Muscle of leg (tissue), 3 donors: ENCODE measurements at regions not wholly inside any gene's neighbourhood (a gene's known extent, or its start where the extent isn't known, plus 50 kb on each side); places are given as distances from the start of the nearest gene placed in this dataset.
"Not testable (repeated sequence)": the region's sequence is repeated elsewhere in the genome, so short reads cannot be mapped to it uniquely, and the experiment has no call there.

Experiments used
- DNase-seq: peaks from one replicate; pipeline ENCODE4 v3.0.0; 2013
- H3K27ac ChIP-seq: one replicate; pipeline ENCODE4 v1.5.1; 2013; ENCODE audit warnings: mild to moderate bottlenecking, low read length, control low read depth
- H3K27me3 ChIP-seq: one replicate; pipeline ENCODE4 v1.6.1; 2013; ENCODE audit warnings: low read length; ENCODE audit not compliant: control insufficient read depth, insufficient read depth
- H3K36me3 ChIP-seq: one replicate; pipeline ENCODE4 v1.6.1; 2013; ENCODE audit warnings: low read length; ENCODE audit not compliant: control insufficient read depth, insufficient read depth
- H3K4me1 ChIP-seq: one replicate; pipeline ENCODE4 v1.6.1; 2013; ENCODE audit warnings: low read length; ENCODE audit not compliant: control insufficient read depth, insufficient read depth
- H3K4me3 ChIP-seq: one replicate; pipeline ENCODE4 v1.5.1; 2013; ENCODE audit warnings: low read length, control low read depth
- H3K9me3 ChIP-seq: replicated peaks from 2 replicates; pipeline ENCODE4 v1.6.1; 2013; ENCODE audit warnings: low read depth, low read length; ENCODE audit not compliant: control insufficient read depth
- WGBS: methylation state at CpG from one replicate; pipeline ENCODE4 v1.1.5; 2013; ENCODE audit warnings: missing lambda C conversion rate; ENCODE audit not compliant: insufficient coverage; 5-methylcytosine and 5-hydroxymethylcytosine counted together

DNA sequence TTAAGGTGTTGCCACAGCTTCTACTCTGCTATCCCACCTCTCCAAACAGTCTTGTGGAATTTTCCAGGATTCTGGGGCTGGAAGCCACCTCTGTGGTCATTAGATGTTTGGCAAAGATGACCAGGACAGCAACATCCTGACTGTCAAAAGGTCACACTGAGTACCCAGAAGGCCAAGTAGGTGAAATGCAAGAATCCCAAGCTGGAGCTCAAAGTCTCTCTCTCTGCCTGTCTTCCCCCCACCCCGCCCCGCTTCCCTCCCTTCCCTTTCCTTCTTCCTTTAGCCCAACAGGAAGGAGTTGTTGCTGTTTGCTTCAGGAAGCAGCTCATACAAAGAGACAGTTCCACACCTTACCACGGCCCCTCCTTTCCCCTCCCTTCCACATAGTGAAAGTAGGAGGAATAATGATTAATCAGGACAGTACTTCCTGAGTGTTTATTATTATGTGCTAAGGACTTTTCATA, 75.6 kb upstream of the SLC2A1 start:
- Histone ChIP-seq H3K27me3 (no peaks in the 10 kb centered on the region), H3K36me3 (no peaks in the 10 kb centered on the region), H3K9me3 (no peaks in the 10 kb centered on the region), H3K27ac (no peak overlapping the region), H3K4me3 (no peak overlapping the region), H3K4me1 (no peaks in the 10 kb centered on the region)
- DNase-seq = no peak
- no CpG with 5 or more reads among the region's 3 CpGs for WGBS

DNA sequence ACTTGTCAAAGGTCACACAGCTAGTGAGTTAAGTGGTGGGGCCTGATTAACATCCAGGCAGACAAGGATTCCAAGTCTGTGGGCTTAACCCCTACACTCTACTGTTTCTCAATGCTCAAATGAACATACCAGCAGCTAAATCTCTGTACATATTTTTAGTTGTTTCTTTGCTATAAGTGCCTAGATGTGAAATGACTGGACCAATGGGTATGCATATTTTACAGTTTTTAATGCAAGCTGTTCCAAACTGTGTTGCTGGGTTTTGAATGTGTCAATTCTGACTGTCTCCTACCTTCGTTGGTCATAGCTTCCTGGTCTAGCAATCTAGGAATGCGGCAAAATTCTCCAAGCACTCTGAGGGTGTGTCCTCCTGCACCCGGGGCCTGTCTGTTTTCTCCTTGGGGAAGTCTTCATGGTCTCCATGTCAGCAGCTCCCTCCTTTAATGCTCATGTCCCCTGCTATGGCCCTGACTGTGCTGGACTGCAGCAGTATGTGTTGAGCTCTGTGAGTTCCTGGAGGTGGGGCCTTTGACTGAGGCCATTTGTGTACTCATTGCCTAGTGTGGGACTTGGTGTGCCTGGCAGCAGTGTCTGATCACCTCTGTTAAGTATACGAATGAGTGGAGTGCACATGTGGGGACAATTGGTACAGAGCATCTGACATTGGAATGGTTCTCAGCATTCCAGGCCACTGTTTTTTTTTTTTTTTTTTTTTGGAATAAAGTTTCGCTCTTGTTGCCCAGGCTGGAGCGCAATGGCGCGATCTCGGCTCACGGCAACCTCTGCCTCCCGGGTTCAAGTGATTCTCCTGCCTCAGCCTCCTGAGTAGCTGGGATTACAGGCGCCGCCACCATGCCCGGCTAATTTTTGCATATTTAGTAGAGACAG, 72.9 kb upstream of the SLC2A1 start:
- no peaks in the 10 kb centered on the region for H3K9me3 ChIP-seq

DNA sequence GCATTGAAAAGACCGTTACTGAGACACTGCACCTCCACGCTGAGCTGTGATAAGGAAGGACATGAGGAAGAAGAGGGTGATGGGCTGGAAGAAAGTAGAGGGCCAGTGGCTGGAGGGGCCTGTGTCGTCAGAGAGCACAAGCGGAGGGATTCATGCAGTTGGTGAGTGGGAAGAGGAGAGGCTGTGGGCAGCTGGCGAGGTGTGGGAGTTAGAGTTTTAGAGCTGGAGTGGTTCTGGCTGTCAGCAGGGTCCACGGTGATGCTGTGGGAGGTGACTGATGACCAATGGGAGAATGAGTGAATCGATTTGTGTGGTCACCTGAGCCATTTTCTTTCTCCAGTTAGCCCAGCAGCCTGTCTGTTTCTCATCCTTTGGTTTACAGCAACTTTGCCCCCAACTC, 66.2 kb upstream of the SLC2A1 start:
- no peak overlapping the region for H3K27ac ChIP-seq
- 75% methylated on average over 6 of the region's 7 CpGs for WGBS
- H3K4me3 ChIP-seq = no peak overlapping the region

More for the DNA sequence above, 72.9 kb upstream of the SLC2A1 start:
- no peak overlapping the region for H3K4me3 ChIP-seq
- H3K27me3 ChIP-seq = peaks cover 2% of the 10 kb centered on the region
- WGBS = 77% methylated on average over 4 of the region's 14 CpGs
- H3K27ac ChIP-seq = no peak overlapping the region
- no peaks in the 10 kb centered on the region for H3K4me1 ChIP-seq
- H3K36me3 ChIP-seq = no peaks in the 10 kb centered on the region
- no peak for DNase-seq

DNA sequence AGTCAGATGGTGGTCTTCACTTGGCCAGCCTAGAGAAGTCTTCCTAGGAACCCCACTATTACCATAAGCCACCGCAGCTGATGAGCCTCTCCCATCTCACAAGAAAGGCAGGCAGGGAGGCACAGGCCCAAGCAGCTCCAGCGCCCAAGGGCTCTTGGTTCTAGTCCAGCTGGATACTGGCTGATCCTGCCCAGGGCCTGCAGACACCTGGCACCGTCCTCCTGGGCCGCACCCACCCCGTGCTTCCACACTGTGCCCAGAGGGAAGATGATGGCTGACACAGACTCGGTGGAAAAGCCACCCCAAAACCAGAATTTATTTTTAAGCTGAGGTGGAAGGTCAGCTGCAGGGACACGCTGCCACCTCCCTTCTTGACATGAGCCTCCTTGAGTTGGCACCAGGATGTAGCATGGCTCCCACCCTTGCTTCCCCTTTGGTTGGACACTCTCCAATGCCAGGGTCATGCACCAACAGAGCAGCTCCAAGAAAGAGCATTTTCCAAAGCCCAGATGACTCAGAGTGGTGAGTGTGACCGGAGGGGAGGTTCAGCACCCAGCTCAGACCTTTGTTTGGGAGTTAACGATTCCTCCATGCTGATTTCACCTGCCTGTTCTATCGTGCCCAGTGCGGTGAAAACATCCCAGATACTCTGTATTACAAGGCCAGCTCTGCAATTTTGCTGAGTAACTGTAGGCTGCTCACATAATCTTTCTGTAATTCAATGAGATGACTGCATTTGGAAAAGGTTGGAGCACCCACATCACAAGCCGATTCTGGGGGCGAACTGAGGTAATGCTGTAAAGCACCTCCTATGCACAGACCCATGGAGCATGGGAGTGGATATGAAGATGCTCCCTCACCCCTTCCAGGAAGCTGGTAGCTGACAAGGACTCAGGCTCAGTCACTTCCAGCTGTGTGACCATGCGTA, 63.1 kb upstream of the SLC2A1 start:
- Histone ChIP-seq H3K4me3 (no peak overlapping the region), H3K9me3 (no peaks in the 10 kb centered on the region), H3K27me3 (peaks cover 4% of the 10 kb centered on the region), H3K27ac (no peak overlapping the region), H3K4me1 (no peaks in the 10 kb centered on the region), H3K36me3 (no peaks in the 10 kb centered on the region)
- WGBS = 90% methylated on average over 3 of the region's 14 CpGs
- no peak for DNase-seq

More for the DNA sequence above, 66.2 kb upstream of the SLC2A1 start:
- Histone ChIP-seq H3K27me3 (peaks cover 6% of the 10 kb centered on the region), H3K4me1 (no peaks in the 10 kb centered on the region), H3K9me3 (no peaks in the 10 kb centered on the region), H3K36me3 (no peaks in the 10 kb centered on the region)
- DNase-seq = no peak

DNA sequence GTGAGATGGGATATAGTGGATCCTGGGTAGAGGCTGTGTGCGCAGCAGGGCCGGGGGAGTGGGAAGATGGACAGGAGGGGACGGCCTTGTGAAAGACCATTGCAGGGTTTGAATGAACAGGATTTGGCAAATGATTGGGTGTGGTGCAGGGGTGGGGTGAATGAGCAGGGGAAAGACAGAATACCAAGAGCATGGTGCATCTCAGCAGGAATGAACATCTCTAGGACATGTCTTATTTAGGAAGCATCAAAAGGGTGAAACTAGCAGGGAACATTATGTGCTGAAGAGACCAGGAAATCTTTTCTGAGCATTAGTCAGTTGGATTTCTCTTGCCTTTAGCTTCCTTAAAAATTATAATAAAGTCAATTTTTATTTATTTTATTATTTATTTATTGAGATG, 60.6 kb upstream of the SLC2A1 start:
- H3K4me3 ChIP-seq = no peak overlapping the region
- DNase-seq = no peak
- WGBS = 93% methylated on average over 3 of the region's 3 CpGs
- no peaks in the 10 kb centered on the region for H3K36me3 ChIP-seq
- H3K4me1 ChIP-seq = no peaks in the 10 kb centered on the region
- no peak overlapping the region for H3K27ac ChIP-seq
- peaks cover 4% of the 10 kb centered on the region for H3K27me3 ChIP-seq
- H3K9me3 ChIP-seq = no peaks in the 10 kb centered on the region

DNA sequence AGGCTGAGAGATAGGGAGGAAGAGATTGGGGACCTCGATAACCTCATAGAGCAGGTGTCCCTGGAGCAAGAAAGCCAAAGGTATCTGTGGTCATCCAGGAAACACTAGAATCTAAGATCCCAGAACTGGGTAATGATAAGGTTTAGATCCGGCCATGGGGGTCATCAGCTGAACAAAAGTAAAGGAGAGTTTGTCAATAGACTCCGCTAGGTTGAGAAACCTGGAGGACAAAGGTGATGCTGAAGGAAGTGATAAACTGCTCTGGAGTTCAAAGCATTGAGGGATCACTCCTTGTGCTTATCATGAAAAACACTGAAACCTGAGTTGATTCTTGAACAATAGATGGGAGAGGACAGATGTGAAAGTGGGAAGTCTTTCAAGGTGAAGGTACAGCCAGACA, 59.5 kb upstream of the SLC2A1 start:
- 88% methylated on average over 3 of the region's 3 CpGs for WGBS

DNA sequence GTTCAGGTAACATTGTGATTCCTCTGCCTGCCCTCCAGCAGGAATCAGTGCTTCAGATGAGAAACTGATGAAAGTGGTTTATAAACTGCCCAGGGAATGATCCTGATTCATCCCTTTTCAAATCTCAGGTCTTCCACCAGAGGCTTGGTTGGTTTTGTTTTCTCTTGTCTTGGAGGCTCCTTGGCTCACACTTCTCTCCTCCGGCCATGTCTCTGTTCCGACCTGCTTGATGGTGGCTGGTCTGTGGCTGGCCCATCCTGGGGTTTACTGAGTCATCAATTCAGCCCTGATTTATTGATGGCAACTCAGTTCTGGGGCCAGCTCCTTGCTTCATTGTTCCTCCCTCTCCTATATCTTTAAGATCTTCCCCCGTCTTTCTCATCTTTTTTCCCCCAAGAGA, 56.6 kb upstream of the SLC2A1 start:
- H3K4me3 ChIP-seq = no peak overlapping the region
- no peaks in the 10 kb centered on the region for H3K9me3 ChIP-seq
- DNase-seq = no peak
- H3K4me1 ChIP-seq = no peaks in the 10 kb centered on the region
- H3K36me3 ChIP-seq = no peaks in the 10 kb centered on the region
- H3K27ac ChIP-seq = no peak overlapping the region
- peaks cover 2% of the 10 kb centered on the region for H3K27me3 ChIP-seq
- 59% methylated on average over 3 of the region's 3 CpGs for WGBS

More for the DNA sequence above, 59.5 kb upstream of the SLC2A1 start:
- Histone ChIP-seq H3K4me1 (no peaks in the 10 kb centered on the region), H3K27me3 (peaks cover 4% of the 10 kb centered on the region), H3K36me3 (no peaks in the 10 kb centered on the region), H3K27ac (no peak overlapping the region), H3K4me3 (no peak overlapping the region), H3K9me3 (no peaks in the 10 kb centered on the region)
- DNase-seq = no peak

DNA sequence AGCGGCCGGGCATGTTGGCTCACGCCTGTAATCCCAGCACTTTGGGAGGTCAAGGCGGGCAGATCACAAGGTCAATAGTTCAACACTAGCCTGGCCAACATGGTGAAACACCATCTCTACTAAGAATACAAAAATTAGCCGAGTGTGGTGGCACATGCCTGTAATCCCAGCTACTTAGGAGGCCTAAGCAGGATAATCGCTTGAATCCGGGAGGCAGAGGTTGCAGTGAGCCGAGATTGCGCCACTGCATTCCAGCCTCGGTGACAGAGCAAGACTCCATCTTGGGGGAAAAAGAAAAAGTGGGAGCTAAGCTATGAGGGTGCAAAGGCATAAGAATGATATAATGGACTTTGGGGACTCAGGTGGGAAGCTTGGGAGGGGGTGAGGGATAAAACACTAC, 55.9 kb upstream of the SLC2A1 start:
- H3K27ac ChIP-seq, DNase-seq, H3K36me3 ChIP-seq, H3K9me3 ChIP-seq, H3K27me3 ChIP-seq, H3K4me1 ChIP-seq, H3K4me3 ChIP-seq: not testable (repeated sequence)
- WGBS = 97% methylated on average over 6 of the region's 10 CpGs

DNA sequence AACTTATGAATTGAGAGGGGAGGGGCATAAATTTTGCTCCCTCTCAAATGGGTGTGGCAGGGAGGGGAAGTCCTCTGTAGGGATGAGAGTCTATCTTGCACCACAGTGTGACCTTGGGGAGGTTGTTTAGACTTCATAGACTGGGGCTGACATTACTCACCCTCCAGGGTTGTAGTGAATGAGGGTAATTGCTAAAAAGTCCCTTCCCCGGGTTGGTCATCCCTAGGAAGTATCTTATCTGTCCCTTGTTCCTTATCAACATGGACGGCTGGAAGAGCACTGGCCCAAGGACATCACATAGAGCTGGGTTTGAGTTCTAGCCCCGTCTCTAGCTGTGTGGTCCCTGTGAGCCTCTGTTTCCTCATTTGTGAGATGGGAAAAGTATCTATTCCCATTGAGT, 52.4 kb upstream of the SLC2A1 start:
- Histone ChIP-seq H3K27me3 (peaks cover 22% of the 10 kb centered on the region), H3K36me3 (no peaks in the 10 kb centered on the region), H3K4me1 (peaks cover 4% of the 10 kb centered on the region), H3K9me3 (no peaks in the 10 kb centered on the region), H3K4me3 (no peak overlapping the region), H3K27ac (no peak overlapping the region)
- DNase-seq = no peak
- WGBS = 67% methylated on average over 2 of the region's 3 CpGs

DNA sequence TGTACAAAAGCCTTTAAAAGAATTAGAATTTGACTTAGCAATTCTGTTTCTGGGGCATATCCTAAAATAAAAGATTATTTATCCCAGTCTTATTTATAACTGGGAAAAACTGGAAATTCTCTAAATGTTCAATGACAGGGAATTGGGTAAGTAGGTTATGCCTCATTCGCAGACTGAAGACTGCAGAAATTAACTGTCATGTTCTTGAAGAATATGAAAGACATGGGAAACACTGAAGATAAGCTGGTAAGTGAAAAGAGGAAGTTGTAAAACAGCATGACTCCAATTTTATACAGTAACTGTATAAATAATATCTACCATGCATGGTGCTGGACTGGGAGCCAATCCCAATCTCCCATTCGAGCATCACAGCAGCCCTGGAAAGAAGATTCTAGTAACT, 50.6 kb upstream of the SLC2A1 start:
- no peak for DNase-seq
- no peak overlapping the region for H3K27ac ChIP-seq
- H3K4me3 ChIP-seq = no peak overlapping the region
- no CpG with 5 or more reads among the region's 2 CpGs for WGBS
- H3K36me3 ChIP-seq = no peaks in the 10 kb centered on the region
- H3K9me3 ChIP-seq = no peaks in the 10 kb centered on the region
- peaks cover 22% of the 10 kb centered on the region for H3K27me3 ChIP-seq
- peaks cover 4% of the 10 kb centered on the region for H3K4me1 ChIP-seq
